ENCODE measurements at regions not wholly inside any gene's neighbourhood (a gene's known extent, or its start where the extent isn't known, plus 50 kb on each side); places are given as distances from the start of the nearest gene placed in this dataset.

- no peak for DNase-seq (ENCODE audit: low spot score)
- H3K27ac ChIP-seq = peak overlapping the region; percentile 97
- ChIA-PET POLR2A (ENCODE audit: low non-redundant PET) (no interaction called here), CTCF (no interaction called here)
- TF ChIP-seq CTCF (conservative IDR thresholded peaks at IDR 0.05; ENCODE audit: low read depth) = no peak
Observed at GRCh38 chr2:236767941-236768340, 198.3 kb downstream of the ACKR3 start.

- POLR2A ChIA-PET (ENCODE audit: low non-redundant PET) = no interaction called here
- no peak for TF ChIP-seq CTCF (conservative IDR thresholded peaks at IDR 0.05; ENCODE audit: low read depth)
- CTCF ChIA-PET = no interaction called here
Observed at GRCh38 chr2:236768393-236769140, 198.9 kb downstream of the ACKR3 start.

DNA sequence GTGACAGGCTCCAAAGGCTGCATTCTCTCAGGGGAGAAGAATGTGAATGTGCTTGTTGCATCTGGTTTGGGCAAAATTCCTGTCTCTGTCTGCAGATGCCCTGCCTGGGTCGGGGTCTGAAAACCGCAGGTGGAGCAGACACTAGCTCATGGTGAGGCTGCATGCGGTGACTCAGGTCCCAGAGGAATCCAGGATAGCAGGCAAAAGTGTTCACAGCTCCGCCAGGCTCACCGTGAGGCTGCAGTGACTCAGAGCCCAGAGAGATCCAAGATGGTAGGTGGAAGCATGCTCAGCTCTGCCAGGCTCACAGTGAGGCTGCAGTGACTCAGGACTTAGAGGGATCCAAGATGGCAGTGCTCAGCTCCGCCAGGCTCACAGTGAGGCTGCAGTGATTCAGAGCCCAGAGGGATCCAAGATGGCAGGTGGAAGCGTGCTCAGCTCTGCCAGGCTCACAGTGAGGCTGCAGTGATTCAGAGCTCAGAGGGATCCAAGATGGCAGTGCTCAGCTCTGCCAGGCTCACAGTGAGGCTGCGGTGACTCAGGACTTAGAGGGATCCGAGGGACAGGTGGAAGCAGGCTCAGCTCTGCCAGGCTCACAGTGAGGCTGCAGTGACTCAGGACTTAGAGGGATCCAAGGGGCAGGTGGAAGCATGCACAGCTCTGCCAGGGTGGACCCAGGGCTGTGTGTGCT lies 200.5 kb downstream of the ACKR3 start:
- peak; percentile 96 for DNase-seq (ENCODE audit: low spot score)
- H3K27ac ChIP-seq = peak overlapping the region; percentile 97

More at GRCh38 chr2:236768393-236769140, 198.9 kb downstream of the ACKR3 start:
- no peak for DNase-seq (ENCODE audit: low spot score)
- peak overlapping the region; percentile 97 for H3K27ac ChIP-seq

GRCh38 chr2:236772220-236772837 lies 202.7 kb downstream of the ACKR3 start:
- peak overlapping the region; percentile 35; the same call in 1 of the 2 replicates for H3K27ac ChIP-seq
- TF ChIP-seq CTCF (conservative IDR thresholded peaks at IDR 0.05; ENCODE audit: low read depth) = no peak
- ChIA-PET CTCF (no interaction called here), POLR2A (ENCODE audit: low non-redundant PET) (no interaction called here)
- DNase-seq (ENCODE audit: low spot score) = no peak

More for the DNA sequence above, 200.5 kb downstream of the ACKR3 start:
- POLR2A ChIA-PET (ENCODE audit: low non-redundant PET) = interaction anchor here (0.8 kb wide), 1 partner anchor 25 kb away, joined by 3 read pairs; no protein-coding TSS in a partner anchor
- CTCF ChIA-PET = no interaction called here
- TF ChIP-seq CTCF (conservative IDR thresholded peaks at IDR 0.05; ENCODE audit: low read depth) = no peak

GRCh38 chr2:236773206-236773605 lies 203.6 kb downstream of the ACKR3 start:
- no peak for DNase-seq (ENCODE audit: low spot score)
- TF ChIP-seq CTCF (conservative IDR thresholded peaks at IDR 0.05; ENCODE audit: low read depth) = no peak
- no peak overlapping the region for H3K27ac ChIP-seq
- POLR2A ChIA-PET (ENCODE audit: low non-redundant PET) = no interaction called here
- CTCF ChIA-PET = interaction anchor here (0.7 kb wide), 1 partner anchor 10 kb away, joined by 3 read pairs; no protein-coding TSS in a partner anchor

DNA sequence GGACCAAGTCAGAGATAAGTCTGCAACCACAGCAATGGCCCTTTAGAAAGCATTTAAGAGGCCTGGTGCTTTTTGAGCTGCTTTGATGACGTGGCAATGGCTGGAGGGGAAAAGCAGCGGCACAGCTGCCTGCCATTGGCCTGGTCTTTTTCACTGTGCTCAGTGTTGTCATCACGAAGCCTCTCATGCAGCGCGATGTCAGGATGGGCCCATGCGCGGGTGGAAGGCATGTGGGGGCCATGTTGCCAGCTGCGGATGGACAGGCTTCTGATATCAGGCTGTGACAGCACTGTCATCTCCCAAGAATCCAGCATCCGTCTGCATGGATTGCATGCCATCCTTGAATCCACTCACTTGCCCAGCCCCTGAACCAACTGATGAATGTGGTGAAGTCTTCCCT lies 204.5 kb downstream of the ACKR3 start:
- CTCF ChIA-PET = no interaction called here
- DNase-seq (ENCODE audit: low spot score) = no peak
- POLR2A ChIA-PET (ENCODE audit: low non-redundant PET) = no interaction called here
- no peak overlapping the region for H3K27ac ChIP-seq
- TF ChIP-seq CTCF (conservative IDR thresholded peaks at IDR 0.05; ENCODE audit: low read depth) = no peak
